K562 (cell line): ENCODE measurements at regions not wholly inside any gene's neighbourhood (a gene's known extent, or its start where the extent isn't known, plus 50 kb on each side); places are given as distances from the start of the nearest gene placed in this dataset.

Source experiments
- ATAC-seq: fragments of 200-7000 bp; cut with Tn5 transposase; 3 replicates; pipeline ENCODE4 v1.9.1; 2020; ENCODE audit warnings: moderate library complexity
- BruUV-seq: library from RNA; stranded (reverse); fragments of 400-500 nt; replicated peaks from 2 replicates; lab custom pipeline; 2021; lab: Mats Ljungman, UMichigan
- CTCF ChIA-PET: fragments of 300-600 bp; formaldehyde crosslinking; extraction: SDS; loops from one replicate; lab custom pipeline; 2021; ENCODE audit warnings: low intra/inter-chr PET ratio; lab: Yijun Ruan, JAX
- POLR2A ChIA-PET: fragments of 300-600, 350-650 bp; sonication (Branson Sonifier 250); formaldehyde crosslinking; extraction: SDS; loops from one replicate; lab custom pipeline; 2021; ENCODE audit warnings: antibody characterized with exemption, inconsistent platforms; lab: Yijun Ruan, JAX
- DNase-seq, 4 experiments: peaks; one replicate each; pipeline versions ENCODE4 v3.0.0 to v3.0.0-alpha.2; 2011 to 2018; ENCODE audit warnings: low spot score in 3 of 4, mixed read lengths in 3 of 4; ENCODE audit errors: extremely low read depth in 1 of 4
- FAIRE-seq: peaks from 2 replicates; lab custom pipeline; 2011; peaks lifted over from hg19 to GRCh38; lab: Jason Lieb, UNC
- H2AFZ ChIP-seq: 2 replicates; pipeline ENCODE4 v1.6.0; 2011; ENCODE audit warnings: low read depth, low read length, control low read depth, inconsistent platforms
- H3K27ac ChIP-seq: fragments of 200-600 bp; 3 replicates; pipeline ENCODE4 v1.8.0; 2011; ENCODE audit warnings: low read depth, mild to moderate bottlenecking, control low read depth, inconsistent platforms, low read length, moderate library complexity, mixed read lengths; ENCODE audit errors: extremely low read depth
- H3K27me3 ChIP-seq, 2 experiments: fragments of 300-600 bp in 1 of 2; 2 replicates in 1 of 2; 3 replicates in 1 of 2; pipeline versions ENCODE4 v1.6.0 to v1.8.0; 2011; ENCODE audit warnings: inconsistent platforms in 2 of 2, low read length in 2 of 2, mild to moderate bottlenecking in 1 of 2, mixed read lengths in 1 of 2, moderate library complexity in 1 of 2; ENCODE audit not compliant: control insufficient read depth in 2 of 2, insufficient read depth in 2 of 2
- H3K36me3 ChIP-seq: fragments of 300-600 bp; 3 replicates; pipeline ENCODE4 v1.8.0; 2011; ENCODE audit warnings: mild to moderate bottlenecking, low read length, inconsistent platforms; ENCODE audit not compliant: control insufficient read depth, insufficient read depth
- H3K4me1 ChIP-seq, 2 experiments: fragments of 200-600 bp in 1 of 2; replicated peaks in 1 of 2; 2 replicates in 1 of 2; 3 replicates in 1 of 2; pipeline versions ENCODE4 v1.5.1 to v1.8.0; 2011; ENCODE audit warnings: inconsistent platforms in 2 of 2, low read length in 2 of 2, mild to moderate bottlenecking in 1 of 2, mixed read lengths in 1 of 2, moderate library complexity in 1 of 2; ENCODE audit not compliant: control insufficient read depth in 2 of 2, insufficient read depth in 2 of 2
- H3K4me2 ChIP-seq: 2 replicates; pipeline ENCODE4 v1.6.1; 2011; ENCODE audit warnings: low read length, control low read depth, inconsistent platforms, mixed read lengths; ENCODE audit not compliant: insufficient read depth
- H3K4me3 ChIP-seq: fragments of 200-600 bp; sonication (generic), shearing (Covaris generic); 2 replicates; pipeline ENCODE4 v1.5.1; 2016; ENCODE audit warnings: control low read depth, inconsistent platforms
- H3K79me2 ChIP-seq: fragments of 200-600 bp; 3 replicates; pipeline ENCODE4 v1.8.0; 2011; ENCODE audit warnings: low read length, inconsistent platforms; ENCODE audit not compliant: control insufficient read depth, insufficient read depth
- H3K9ac ChIP-seq, 2 experiments: 2 replicates each; pipeline versions ENCODE4 v1.6.0 to v1.6.1; 2011; ENCODE audit warnings: low read depth in 2 of 2, low read length in 2 of 2, control low read depth in 1 of 2, inconsistent platforms in 1 of 2, mild to moderate bottlenecking in 1 of 2, mixed read lengths in 1 of 2; ENCODE audit not compliant: insufficient read depth in 1 of 2
- H3K9me1 ChIP-seq: one replicate; pipeline ENCODE4 v1.6.0; 2011; ENCODE audit warnings: inconsistent platforms, mild to moderate bottlenecking, low read length, moderate library complexity; ENCODE audit not compliant: control insufficient read depth, insufficient read depth
- H3K9me3 ChIP-seq: replicated peaks from 2 replicates; pipeline ENCODE4 v1.5.1; 2011; ENCODE audit warnings: low read depth, low read length, inconsistent platforms; ENCODE audit not compliant: control insufficient read depth, insufficient read depth
- H4K20me1 ChIP-seq: replicated peaks from 2 replicates; pipeline ENCODE4 v1.6.1; 2011; ENCODE audit warnings: low read length, inconsistent platforms, mixed read lengths; ENCODE audit not compliant: control insufficient read depth, insufficient read depth
- BRF2 ChIP-seq: IDR thresholded peaks from 3 replicates; pipeline ENCODE4 v1.6.1; 2011; ENCODE audit warnings: borderline replicate concordance, mild to moderate bottlenecking; ENCODE audit not compliant: insufficient read length, insufficient read depth
- CAMTA2 ChIP-seq: fragments of 250-450 bp; sonication (Bioruptor Pico); conservative IDR thresholded peaks from 2 replicates; pipeline ENCODE4 v1.5.1; 2022
- CHD4 ChIP-seq: fragments of 200-600 bp; sonication (generic); IDR thresholded peaks from 3 replicates; pipeline ENCODE4 v1.6.1; 2012; ENCODE audit warnings: low read depth, mild to moderate bottlenecking, mixed read lengths, low read length, inconsistent platforms; ENCODE audit not compliant: insufficient read depth, insufficient replicate concordance, poor library complexity, severe bottlenecking
- CXXC5 ChIP-seq: fragments of 250-450 bp; sonication (Bioruptor Pico); IDR thresholded peaks from 2 replicates; pipeline ENCODE4 v1.8.0; 2022; ENCODE audit warnings: inconsistent platforms, mild to moderate bottlenecking, moderate library complexity
- DIDO1 ChIP-seq: fragments of 450-650 bp; IDR thresholded peaks from 2 replicates; pipeline ENCODE4 v1.6.1; 2016; ENCODE audit warnings: low read depth, missing biosample characterization, missing genetic modification characterization
- HEY1 ChIP-seq: fragments of 250-450 bp; sonication (Bioruptor Pico); IDR thresholded peaks from 2 replicates; pipeline ENCODE4 v1.5.0; 2020; ENCODE audit warnings: mild to moderate bottlenecking, moderate library complexity, borderline replicate concordance
- ILK ChIP-seq: fragments of 450-650 bp; IDR thresholded peaks from 2 replicates; pipeline ENCODE4 v1.6.1; 2016; ENCODE audit warnings: missing genetic modification characterization, low read depth, mild to moderate bottlenecking, missing compliant biosample characterization, moderate library complexity, borderline replicate concordance
- MYC ChIP-seq, 2 experiments: fragments of 250-450 bp in 1 of 2; sonication (Bioruptor Pico) in 1 of 2; IDR thresholded peaks; 2 replicates each; pipeline versions ENCODE4 v1.5.1 to v1.6.1; 2012 to 2021; ENCODE audit warnings: low read depth in 2 of 2, borderline replicate concordance in 1 of 2, improper control_type of control experiment in 1 of 2, low read length in 1 of 2, mild to moderate bottlenecking in 1 of 2, moderate library complexity in 1 of 2
- ZBTB26 ChIP-seq: fragments of 450-650 bp; formaldehyde crosslinking; IDR thresholded peaks from 2 replicates; pipeline ENCODE4 v1.4.0; 2022; ENCODE audit warnings: missing genetic modification characterization
- ZBTB8A ChIP-seq: fragments of 450-650 bp; IDR thresholded peaks from 2 replicates; pipeline ENCODE4 v1.6.1; 2018; ENCODE audit warnings: mild to moderate bottlenecking, moderate library complexity; ENCODE audit not compliant: partially characterized antibody
- ZNF277 ChIP-seq: fragments of 250-450 bp; sonication (Bioruptor Pico); IDR thresholded peaks from 2 replicates; pipeline ENCODE4 v1.8.0; 2022; ENCODE audit warnings: inconsistent platforms, mild to moderate bottlenecking, moderate library complexity, borderline replicate concordance
- ZNF551 ChIP-seq: fragments of 250-450 bp; sonication (Bioruptor Pico); IDR thresholded peaks from 2 replicates; pipeline ENCODE4 v1.5.0; 2021; ENCODE audit warnings: mild to moderate bottlenecking, moderate library complexity
- WGBS: fragments of 100-300 bp; shearing (Covaris generic); methylation state at CpG from one replicate; pipeline ENCODE4 v1.1.6; 2016; ENCODE audit warnings: low coverage, mixed read lengths; ENCODE audit not compliant: insufficient coverage; ENCODE audit errors: missing lambda C conversion rate; 5-methylcytosine and 5-hydroxymethylcytosine counted together
- in situ Hi-C: fragments of 300-500 bp; cut with MboI; formaldehyde crosslinking; loops from 4 replicates; pipeline ENCODE4 v1.15.0; 2018; ENCODE audit warnings: inconsistent platforms, mixed read lengths
- intact Hi-C: fragments of 100-400 bp; cut with micrococcal nuclease; formaldehyde crosslinking; loops from 2 replicates; pipeline ENCODE4 v1.14.2; 2022

GRCh38 chr12:86634456-86635410 lies 378.5 kb upstream of the MGAT4C start:
- DNase-seq, result no peak
- in situ Hi-C loops, result no loop called here
- H3K36me3 ChIP-seq, result no peaks in the 10 kb centered on the region
- H3K27me3 ChIP-seq, result no peaks in the 10 kb centered on the region
- BruUV-seq, result no TSS peak
- TF ChIP-seq DIDO1 (tag), result no peak
- TF ChIP-seq CXXC5, result no peak
- no peak for TF ChIP-seq ILK (tag)
- no peak for TF ChIP-seq ZBTB8A
- no peak for TF ChIP-seq ZBTB26
- no peak for TF ChIP-seq CAMTA2 (CRISPR knock-in tag)
- TF ChIP-seq CHD4, result no peak
- TF ChIP-seq HEY1 (CRISPR knock-in tag), result no peak
- no peak for TF ChIP-seq ZNF277 (CRISPR knock-in tag)
- no peak for TF ChIP-seq ZNF551 (CRISPR knock-in tag)
- TF ChIP-seq MYC (IDR thresholded peaks at IDR 0.05; ENCODE audit: low read depth, low read length), result no peak
- no peak for TF ChIP-seq MYC (CRISPR knock-in tag; IDR thresholded peaks at IDR 0.05; ENCODE audit: borderline replicate concordance, low read depth)
- no peak for TF ChIP-seq BRF2
- TF ChIP-seq, all 486 proteins: peak for 0
- Histone ChIP-seq H3K9me1 (no peaks in the 10 kb centered on the region), H3K79me2 (no peaks in the 10 kb centered on the region), H3K4me2 (no peak overlapping the region), H3K27ac (no peak overlapping the region), H3K9ac (no peak overlapping the region), H3K9me3 (no peaks in the 10 kb centered on the region; the same call in 1 of the 2 replicates), H4K20me1 (no peaks in the 10 kb centered on the region), H2AFZ (no peak overlapping the region), H3K4me3 (no peak overlapping the region), H3K4me1 (no peaks in the 10 kb centered on the region)
- ChIA-PET CTCF (no interaction called here), POLR2A (no interaction called here)
- intact Hi-C loops, result no loop called here
- FAIRE-seq (no peak), ATAC-seq (no peak)
- WGBS, result 3% methylated on average over 4 of the region's 4 CpGs
